ENCODE measurements at regions not wholly inside any gene's neighbourhood (a gene's known extent, or its start where the extent isn't known, plus 50 kb on each side); places are given as distances from the start of the nearest gene placed in this dataset.
"Not testable (repeated sequence)": the region's sequence is repeated elsewhere in the genome, so short reads cannot be mapped to it uniquely, and the experiment has no call there.

DNA sequence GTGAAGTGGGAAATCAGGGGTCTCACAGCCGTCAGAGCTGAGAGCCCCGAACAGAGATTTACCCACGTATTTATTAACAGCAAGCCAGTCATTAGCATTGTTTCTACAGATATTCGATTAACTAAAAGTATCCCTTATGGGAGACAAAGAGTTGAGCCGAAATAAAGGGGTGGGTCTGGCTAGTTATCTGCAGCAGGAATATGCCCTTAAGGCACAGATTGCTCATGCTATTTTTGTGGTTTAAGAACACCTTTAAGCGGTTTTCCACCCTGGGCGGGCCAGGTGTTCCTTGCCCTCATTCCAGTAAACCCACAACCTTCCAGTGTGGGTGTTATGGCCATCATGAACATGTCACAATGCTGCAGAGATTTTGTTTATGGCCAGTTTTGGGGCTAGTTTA, 1012.9 kb downstream of the DIPK2A start:
- TF ChIP-seq EZH2 (IDR thresholded peaks at IDR 0.05; ENCODE audit: low read depth, unreplicated experiment); JUNB (IDR thresholded peaks at IDR 0.05; ENCODE audit: unreplicated experiment); POLR2AphosphoS5 (IDR thresholded peaks at IDR 0.05; ENCODE audit: low read depth); EZH2phosphoT487 (IDR thresholded peaks at IDR 0.05; ENCODE audit: unreplicated experiment); CREB1 (CRISPR knock-in tag; IDR thresholded peaks at IDR 0.05; ENCODE audit: low read depth); ZNF114 (CRISPR knock-in tag; IDR thresholded peaks at IDR 0.05): not testable (repeated sequence)
- TF ChIP-seq, protein P1, sequence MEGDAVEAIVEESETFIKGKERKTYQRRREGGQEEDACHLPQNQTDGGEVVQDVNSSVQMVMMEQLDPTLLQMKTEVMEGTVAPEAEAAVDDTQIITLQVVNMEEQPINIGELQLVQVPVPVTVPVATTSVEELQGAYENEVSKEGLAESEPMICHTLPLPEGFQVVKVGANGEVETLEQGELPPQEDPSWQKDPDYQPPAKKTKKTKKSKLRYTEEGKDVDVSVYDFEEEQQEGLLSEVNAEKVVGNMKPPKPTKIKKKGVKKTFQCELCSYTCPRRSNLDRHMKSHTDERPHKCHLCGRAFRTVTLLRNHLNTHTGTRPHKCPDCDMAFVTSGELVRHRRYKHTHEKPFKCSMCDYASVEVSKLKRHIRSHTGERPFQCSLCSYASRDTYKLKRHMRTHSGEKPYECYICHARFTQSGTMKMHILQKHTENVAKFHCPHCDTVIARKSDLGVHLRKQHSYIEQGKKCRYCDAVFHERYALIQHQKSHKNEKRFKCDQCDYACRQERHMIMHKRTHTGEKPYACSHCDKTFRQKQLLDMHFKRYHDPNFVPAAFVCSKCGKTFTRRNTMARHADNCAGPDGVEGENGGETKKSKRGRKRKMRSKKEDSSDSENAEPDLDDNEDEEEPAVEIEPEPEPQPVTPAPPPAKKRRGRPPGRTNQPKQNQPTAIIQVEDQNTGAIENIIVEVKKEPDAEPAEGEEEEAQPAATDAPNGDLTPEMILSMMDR (conservative IDR thresholded peaks at IDR 0.05; ENCODE audit: low read depth in 2 of 2), result not testable (repeated sequence)
